ENCODE measurements at regions not wholly inside any gene's neighbourhood (a gene's known extent, or its start where the extent isn't known, plus 50 kb on each side); places are given as distances from the start of the nearest gene placed in this dataset.

DNA sequence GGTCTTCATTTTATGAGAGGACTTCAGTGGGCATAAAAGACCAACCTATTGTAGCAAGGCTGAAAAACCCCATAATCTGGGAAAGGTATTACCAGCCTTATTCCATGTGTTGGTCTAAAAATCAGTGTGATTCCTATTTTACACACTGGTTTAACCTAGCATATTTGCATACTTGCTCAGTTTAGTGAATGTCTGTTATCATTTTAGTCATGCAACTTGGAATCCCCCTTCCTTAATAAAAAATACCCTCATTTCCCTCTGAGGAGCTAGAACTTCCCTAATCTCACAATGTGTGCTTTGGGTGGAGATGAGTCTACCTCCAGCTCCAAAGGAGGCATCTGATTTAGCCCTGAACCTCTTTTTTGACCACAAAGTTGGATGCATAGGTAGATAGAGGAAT lies 312.8 kb upstream of the SORCS1 start:
- DNase-seq = no peak

DNA sequence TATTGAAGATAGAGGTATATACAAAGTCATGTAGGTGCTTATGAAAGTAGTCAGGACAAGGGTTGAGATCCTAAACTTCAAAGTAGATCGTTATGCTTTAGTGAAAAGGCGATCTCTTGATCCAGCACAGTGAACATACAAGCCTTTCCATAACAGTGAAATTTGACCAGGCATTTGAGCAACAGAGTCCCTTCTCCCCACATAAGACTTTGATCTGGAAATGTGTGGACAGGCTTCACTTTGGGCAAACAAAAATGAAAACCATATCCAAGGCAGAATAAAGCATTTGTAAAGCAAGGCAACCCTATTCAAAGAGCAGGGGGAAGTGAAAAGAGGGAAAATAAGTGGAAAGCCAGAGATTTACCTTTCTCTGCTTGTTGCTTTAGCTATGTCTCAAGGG lies 311.9 kb upstream of the SORCS1 start:
- no peak for DNase-seq

- DNase-seq = no peak
Observed at GRCh38 chr10:107474650-107475049, 310.1 kb upstream of the SORCS1 start.

GRCh38 chr10:107473225-107473624 lies 308.7 kb upstream of the SORCS1 start:
- DNase-seq = no peak

- no peak for DNase-seq
Observed at GRCh38 chr10:107471911-107472310, 307.4 kb upstream of the SORCS1 start.

DNA sequence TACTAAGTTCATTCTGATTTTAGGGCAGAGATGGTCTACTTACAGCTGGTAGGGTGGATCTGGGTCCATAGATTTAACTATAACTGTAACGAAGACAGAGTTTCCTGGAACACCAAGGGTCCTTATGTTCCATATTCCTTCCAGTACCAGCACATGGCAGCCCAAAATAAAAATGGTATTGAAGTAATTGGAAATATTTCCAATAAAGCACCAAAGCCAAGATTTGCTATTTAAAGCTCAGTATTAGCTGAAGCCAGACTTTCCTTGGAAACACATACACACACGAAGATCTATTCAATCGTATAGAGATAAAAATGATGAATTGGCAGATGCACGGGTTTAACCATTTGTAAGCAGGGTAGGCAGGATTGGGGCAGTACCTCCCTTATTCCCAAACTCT lies 289.1 kb upstream of the SORCS1 start:
- no peak for DNase-seq

GRCh38 chr10:107451047-107451446 lies 286.5 kb upstream of the SORCS1 start:
- no peak for DNase-seq

- no peak for DNase-seq
Observed at GRCh38 chr10:107450056-107450455, 285.6 kb upstream of the SORCS1 start.

DNA sequence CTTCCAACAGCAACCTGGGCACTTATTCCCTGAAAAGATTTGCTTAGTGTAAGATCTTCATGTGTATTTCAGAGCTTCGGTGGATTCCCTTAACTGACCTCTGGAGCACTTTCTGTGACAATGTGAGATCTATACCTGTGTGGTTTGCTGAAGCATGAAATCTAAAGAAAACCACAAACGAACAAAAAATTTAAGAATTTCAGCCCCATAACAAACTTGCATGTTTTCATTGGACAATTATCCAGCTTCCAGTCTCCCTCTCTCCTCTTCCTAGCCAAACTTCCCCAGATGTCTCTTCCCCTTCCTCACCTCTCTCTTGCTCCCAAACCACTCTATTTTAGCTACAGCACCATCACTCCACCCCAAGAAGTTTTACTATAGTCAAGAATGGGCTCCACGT lies 279.9 kb upstream of the SORCS1 start:
- no peak for DNase-seq

- no peak for DNase-seq
Observed at GRCh38 chr10:107443813-107444212, 279.3 kb upstream of the SORCS1 start.

GRCh38 chr10:107443326-107443725 lies 278.8 kb upstream of the SORCS1 start:
- DNase-seq = no peak

DNA sequence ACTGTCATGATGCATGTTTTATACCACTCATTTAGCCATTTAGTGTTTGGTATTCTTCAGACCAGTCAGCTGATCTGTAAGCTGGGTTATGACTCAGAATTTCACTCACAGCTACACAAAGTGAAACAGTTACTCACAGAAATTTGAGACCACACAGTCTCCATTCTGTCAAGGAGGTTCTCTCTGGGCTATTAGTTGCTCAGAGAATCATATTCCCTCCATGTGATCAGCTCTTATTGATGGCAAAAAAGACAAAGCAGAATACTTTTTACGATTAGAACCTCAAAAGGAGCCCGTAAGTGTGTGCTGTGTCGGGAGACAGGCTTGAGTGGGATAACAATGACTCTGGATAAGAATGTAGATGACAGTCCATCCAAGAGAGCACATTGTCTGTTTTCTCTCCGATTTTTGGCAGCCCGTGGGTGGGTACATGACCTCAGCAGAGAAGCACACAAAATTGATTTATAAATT lies 277.6 kb upstream of the SORCS1 start:
- no peak for DNase-seq

- DNase-seq = no peak
Observed at GRCh38 chr10:107440741-107441140, 276.2 kb upstream of the SORCS1 start.

DNA sequence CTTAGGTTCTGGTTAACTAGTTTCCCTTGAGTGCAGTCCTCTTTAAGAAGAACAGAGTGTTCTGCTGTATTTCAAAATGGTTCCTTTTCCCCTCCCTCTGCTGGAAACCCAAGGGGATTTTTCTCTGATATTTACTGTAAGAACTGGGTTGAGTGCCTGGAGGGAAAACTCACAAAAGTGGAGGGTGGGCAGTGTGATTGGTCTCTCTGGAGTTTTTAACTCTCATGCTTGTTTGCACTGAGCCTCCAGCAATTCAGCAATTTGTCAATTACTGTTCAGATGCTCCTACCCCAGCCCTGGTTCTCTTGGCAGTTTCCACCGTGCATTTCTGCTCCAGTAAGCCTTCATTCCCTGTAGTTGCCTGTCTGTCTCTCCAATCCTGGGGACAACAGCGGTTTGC lies 273.4 kb upstream of the SORCS1 start:
- no peak for DNase-seq

DNA sequence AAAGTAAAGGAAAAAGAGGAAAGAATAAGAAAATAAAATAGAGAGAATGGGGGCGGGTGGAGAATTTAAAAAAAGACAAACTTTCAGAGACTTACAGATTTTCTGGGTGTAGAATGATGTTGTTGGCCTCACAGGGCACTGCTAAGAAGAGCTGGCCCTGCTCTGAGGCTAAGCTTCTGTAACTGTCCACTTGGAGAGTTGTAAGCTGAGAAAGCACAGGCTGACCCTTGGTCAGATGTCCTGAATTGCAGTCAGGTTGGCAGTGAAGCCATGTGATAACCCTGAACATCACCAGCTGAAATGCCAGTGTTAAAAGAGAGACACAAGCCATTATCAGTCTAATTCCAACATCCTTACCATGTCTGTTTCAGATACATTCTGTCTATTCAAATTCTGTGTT lies 272.1 kb upstream of the SORCS1 start:
- no peak for DNase-seq

- no peak for DNase-seq
Observed at GRCh38 chr10:107434854-107435253, 270.3 kb upstream of the SORCS1 start.

DNA sequence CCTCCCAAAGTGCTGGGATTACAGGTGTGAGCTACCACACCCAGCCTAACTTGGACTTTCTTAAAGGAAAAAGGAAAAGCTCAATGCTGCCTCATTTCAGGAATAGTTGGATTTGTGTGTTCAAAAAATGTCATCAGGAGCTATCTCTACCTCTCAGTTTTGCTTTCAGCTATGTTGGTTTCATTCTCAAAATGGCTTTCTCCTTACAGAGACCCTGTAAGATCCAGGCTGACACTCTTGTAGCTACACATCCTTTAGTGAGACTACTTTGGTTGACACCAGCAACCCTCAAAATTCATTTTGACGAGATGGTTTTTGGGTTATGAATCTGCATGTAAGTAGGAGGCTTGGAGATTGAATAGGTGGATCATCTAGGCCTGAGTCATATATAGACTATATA lies 269.7 kb upstream of the SORCS1 start:
- no peak for DNase-seq

DNA sequence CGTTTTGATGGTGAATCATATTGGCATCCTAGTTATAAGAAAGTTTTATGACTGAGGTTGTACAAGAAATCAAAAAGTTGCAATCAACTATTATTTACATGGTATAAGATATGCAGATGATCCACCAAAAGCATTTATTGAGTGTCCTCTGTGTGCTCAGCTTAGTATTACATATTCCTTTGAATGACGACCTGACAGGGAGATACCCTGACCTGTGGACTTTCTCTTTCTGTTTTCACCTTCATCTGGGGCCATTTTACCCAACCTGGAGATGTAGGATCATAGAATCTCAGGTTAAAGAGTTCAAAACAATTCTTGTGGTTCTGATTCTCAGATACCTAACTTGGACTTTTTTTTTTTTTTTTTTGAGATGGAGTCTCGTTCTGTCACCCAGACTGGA lies 269.1 kb upstream of the SORCS1 start:
- DNase-seq = no peak

GRCh38 chr10:107430446-107430845 lies 265.9 kb upstream of the SORCS1 start:
- no peak for DNase-seq

DNA sequence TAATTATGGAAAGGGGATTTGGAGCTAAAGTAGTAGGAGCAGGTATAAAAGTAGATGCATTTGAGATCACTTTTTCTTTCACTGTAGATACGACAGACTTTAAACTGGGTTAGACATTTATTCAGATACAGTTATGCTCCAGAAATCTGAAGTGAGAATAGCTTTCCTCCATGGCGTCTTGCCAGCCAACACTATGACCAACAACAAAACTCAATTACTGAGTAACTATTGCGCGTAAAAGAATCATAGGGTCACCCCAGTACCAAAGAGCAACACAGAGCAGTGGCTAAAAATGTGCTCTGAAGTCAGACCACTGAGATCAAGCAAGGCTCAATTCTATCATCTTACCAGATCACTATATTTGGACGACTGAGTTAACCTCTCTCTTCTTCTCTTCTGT lies 262.5 kb upstream of the SORCS1 start:
- DNase-seq = no peak

GRCh38 chr10:107425931-107426553 lies 261.5 kb upstream of the SORCS1 start:
- no peak for DNase-seq

DNA sequence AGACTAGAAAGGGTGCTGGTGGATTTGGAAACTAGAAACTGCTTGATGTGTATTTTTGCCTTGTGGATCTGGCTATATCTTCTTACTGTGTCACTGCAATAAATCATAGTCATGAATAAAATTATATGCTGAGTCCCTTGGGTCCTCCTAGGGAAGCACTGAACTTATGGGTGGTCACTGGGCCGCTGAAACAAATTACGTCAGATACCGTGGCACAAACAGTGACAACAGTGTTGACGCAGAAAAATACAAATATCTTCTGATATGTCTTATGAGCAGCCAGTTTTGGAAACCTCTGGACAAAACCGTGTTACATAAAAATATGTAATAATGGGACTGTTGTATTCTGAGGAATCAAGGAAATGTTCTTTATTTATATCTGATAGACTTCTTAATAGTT lies 260.1 kb upstream of the SORCS1 start:
- no peak for DNase-seq

DNA sequence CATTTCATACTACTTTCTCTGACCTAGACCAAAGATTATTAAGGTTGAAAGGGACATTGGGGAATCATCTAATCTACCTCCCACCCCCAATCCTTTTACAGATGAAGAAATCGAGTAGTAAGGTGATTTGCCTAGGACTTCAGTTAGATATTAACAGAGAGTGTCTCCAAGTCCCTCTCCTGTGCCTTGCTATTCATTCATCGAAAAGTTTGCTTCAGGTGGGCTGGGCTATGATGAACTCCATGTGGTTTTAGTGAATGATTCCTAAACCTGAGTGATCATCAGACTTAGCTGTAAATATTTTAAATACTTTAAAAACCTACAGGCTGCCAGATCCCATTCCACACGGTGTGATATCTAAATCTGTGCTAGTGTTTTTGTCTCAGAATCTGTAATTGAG lies 259.4 kb upstream of the SORCS1 start:
- no peak for DNase-seq

DNA sequence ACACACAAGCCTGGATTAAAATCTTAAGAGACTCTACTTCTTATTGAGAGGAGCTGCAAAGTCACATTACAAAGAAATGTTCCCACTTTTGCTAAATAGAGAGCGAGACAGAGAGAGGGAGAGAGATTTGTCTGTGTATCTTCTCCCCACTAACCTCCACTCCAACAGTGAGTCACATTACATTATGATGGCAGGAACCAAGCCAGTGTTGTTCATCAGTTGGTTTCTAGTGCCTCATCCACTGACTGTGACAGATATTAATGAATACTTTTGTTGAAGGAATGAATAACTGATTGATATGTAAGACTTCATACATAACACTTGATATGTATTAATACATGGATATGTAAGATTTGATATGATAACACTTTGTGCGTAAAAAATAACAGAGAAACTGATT lies 258.2 kb upstream of the SORCS1 start:
- no peak for DNase-seq

All from hypothalamus (tissue), 51 donors.